Endodermal cell (in vitro differentiated cells): ENCODE measurements at regions not wholly inside any gene's neighbourhood (a gene's known extent, or its start where the extent isn't known, plus 50 kb on each side); places are given as distances from the start of the nearest gene placed in this dataset.

Experiments used
- DNase-seq: peaks from one replicate; pipeline ENCODE4 v3.0.0-alpha.2; 2017
- H3K27ac ChIP-seq: 2 replicates; pipeline ENCODE4 v1.5.1; 2013; ENCODE audit warnings: mild to moderate bottlenecking, low read depth, low read length, moderate library complexity
- H3K27me3 ChIP-seq: 2 replicates; pipeline ENCODE4 v1.6.1; 2013; ENCODE audit warnings: mild to moderate bottlenecking, low read length, moderate library complexity; ENCODE audit not compliant: insufficient read depth, control insufficient read depth, poor library complexity, severe bottlenecking
- H3K36me3 ChIP-seq: 2 replicates; pipeline ENCODE4 v1.7.0; 2013; ENCODE audit warnings: mild to moderate bottlenecking, low read length, moderate library complexity; ENCODE audit not compliant: control insufficient read depth, insufficient read depth
- H3K4me1 ChIP-seq: one replicate; pipeline ENCODE4 v1.7.0; 2013; ENCODE audit warnings: low read length; ENCODE audit not compliant: control insufficient read depth, insufficient read depth
- H3K4me3 ChIP-seq: 2 replicates; pipeline ENCODE4 v1.5.1; 2013; ENCODE audit warnings: mild to moderate bottlenecking, low read length, moderate library complexity
- H3K9ac ChIP-seq: 2 replicates; pipeline ENCODE4 v1.6.1; 2013; ENCODE audit warnings: mild to moderate bottlenecking, low read length, moderate library complexity; ENCODE audit not compliant: poor library complexity, severe bottlenecking; ENCODE audit errors: extremely low read depth
- H3K9me3 ChIP-seq: 2 replicates; pipeline ENCODE4 v1.6.1; 2013; ENCODE audit warnings: mild to moderate bottlenecking, low read length, moderate library complexity; ENCODE audit not compliant: control insufficient read depth
- H3K27ac Mint-ChIP-seq: 2 replicates; pipeline ENCODE4 v1.8.0; 2020; ENCODE audit warnings: mixed read lengths
- H3K27me3 Mint-ChIP-seq: 2 replicates; pipeline ENCODE4 v1.8.0; 2021; ENCODE audit warnings: mild to moderate bottlenecking, mixed read lengths; ENCODE audit not compliant: insufficient read depth
- H3K36me3 Mint-ChIP-seq: 2 replicates; pipeline ENCODE4 v1.8.0; 2020; ENCODE audit warnings: low read depth, mixed read lengths
- H3K4me1 Mint-ChIP-seq: 2 replicates; pipeline ENCODE4 v1.8.0; 2020; ENCODE audit warnings: mixed read lengths
- H3K4me3 Mint-ChIP-seq: 2 replicates; pipeline ENCODE4 v1.8.0; 2020; ENCODE audit warnings: mild to moderate bottlenecking, moderate library complexity, mixed read lengths
- H3K9me3 Mint-ChIP-seq: 2 replicates; pipeline ENCODE4 v1.8.0; 2020; ENCODE audit warnings: mild to moderate bottlenecking, mixed read lengths
- WGBS, 2 experiments: methylation state at CpG; one replicate each; pipeline versions ENCODE4 v1.1.5 to v1.1.7; 2013; ENCODE audit warnings: missing lambda C conversion rate in 2 of 2, mixed read lengths in 1 of 2; ENCODE audit not compliant: insufficient coverage in 1 of 2, insufficient read length in 1 of 2; 5-methylcytosine and 5-hydroxymethylcytosine counted together
- TF ChIP-seq, protein P1 (sequence below): fragments of 200-600 bp; sonication (generic); conservative IDR thresholded peaks from 2 replicates; pipeline ENCODE4 v1.5.0; 2021; ENCODE audit warnings: antibody characterized with exemption, mild to moderate bottlenecking

DNA sequence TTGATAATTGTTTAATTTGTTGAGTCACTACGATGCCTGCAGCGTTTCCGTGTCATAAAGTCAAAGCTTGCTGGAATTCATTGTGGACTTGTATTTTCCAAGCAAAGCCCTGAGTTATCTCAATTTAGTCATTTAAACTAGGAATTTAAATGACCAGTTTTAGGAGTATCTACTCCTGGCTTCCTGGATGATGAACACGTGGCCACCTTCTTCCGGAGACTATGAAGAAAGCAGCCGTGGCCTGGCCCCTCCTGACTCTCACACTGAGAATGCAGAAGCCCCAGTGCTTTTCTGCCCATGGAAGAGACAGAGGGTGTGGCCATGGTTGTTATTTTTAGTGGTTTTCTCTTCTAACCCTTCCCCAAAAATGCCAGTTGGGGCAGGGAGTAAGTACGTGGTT is 250.7 kb upstream of the GATB start:
- 94 to 97% methylated on average over 4 to 7 of the region's 7 CpGs for whole genome bisulfite sequencing, 2 experiments
- H3K27me3 Mint-ChIP-seq, result peaks cover 92% of the 10 kb centered on the region

DNA sequence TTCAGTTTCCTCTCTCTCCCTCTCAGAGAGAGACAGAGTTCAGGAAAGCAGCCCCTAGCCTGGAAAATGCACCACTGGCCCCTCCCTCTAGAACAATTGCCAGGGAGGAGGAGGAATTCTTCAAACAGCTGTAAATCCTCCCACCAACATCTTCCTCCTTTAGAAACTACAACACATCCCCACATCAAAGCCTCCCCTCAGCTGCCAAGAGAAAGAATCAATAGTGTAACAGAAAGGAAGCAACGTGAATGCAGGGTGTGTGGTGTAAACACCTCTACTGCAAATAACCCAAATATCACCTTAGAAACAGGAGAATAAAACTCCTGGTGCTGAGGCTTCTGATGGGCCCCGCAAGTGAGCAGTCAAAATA is 249.9 kb upstream of the GATB start:
- peaks cover 93% of the 10 kb centered on the region for H3K27me3 Mint-ChIP-seq
- peaks cover 17% of the 10 kb centered on the region for H3K9me3 ChIP-seq
- no peak overlapping the region for H3K9ac ChIP-seq
- peaks cover 98% of the 10 kb centered on the region for H3K27me3 ChIP-seq
- no peaks in the 10 kb centered on the region for H3K36me3 Mint-ChIP-seq
- no peak overlapping the region for H3K27ac Mint-ChIP-seq
- peaks cover 13% of the 10 kb centered on the region for H3K9me3 Mint-ChIP-seq
- TF ChIP-seq, protein P1, sequence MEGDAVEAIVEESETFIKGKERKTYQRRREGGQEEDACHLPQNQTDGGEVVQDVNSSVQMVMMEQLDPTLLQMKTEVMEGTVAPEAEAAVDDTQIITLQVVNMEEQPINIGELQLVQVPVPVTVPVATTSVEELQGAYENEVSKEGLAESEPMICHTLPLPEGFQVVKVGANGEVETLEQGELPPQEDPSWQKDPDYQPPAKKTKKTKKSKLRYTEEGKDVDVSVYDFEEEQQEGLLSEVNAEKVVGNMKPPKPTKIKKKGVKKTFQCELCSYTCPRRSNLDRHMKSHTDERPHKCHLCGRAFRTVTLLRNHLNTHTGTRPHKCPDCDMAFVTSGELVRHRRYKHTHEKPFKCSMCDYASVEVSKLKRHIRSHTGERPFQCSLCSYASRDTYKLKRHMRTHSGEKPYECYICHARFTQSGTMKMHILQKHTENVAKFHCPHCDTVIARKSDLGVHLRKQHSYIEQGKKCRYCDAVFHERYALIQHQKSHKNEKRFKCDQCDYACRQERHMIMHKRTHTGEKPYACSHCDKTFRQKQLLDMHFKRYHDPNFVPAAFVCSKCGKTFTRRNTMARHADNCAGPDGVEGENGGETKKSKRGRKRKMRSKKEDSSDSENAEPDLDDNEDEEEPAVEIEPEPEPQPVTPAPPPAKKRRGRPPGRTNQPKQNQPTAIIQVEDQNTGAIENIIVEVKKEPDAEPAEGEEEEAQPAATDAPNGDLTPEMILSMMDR, result no peak
- peaks cover 4% of the 10 kb centered on the region for H3K4me1 Mint-ChIP-seq
- no peak overlapping the region for H3K4me3 Mint-ChIP-seq
- no peak overlapping the region for H3K4me3 ChIP-seq
- DNase-seq, result no peak
- H3K36me3 ChIP-seq, result no peaks in the 10 kb centered on the region
- no peak overlapping the region for H3K27ac ChIP-seq
- WGBS, 2 experiments, result 82 to 88% methylated on average over 1 of the region's 2 CpGs
- no peaks in the 10 kb centered on the region for H3K4me1 ChIP-seq

More for the DNA sequence above, 250.7 kb upstream of the GATB start:
- DNase-seq, result no peak
- no peaks in the 10 kb centered on the region for H3K36me3 ChIP-seq
- no peaks in the 10 kb centered on the region for H3K4me1 ChIP-seq
- peaks cover 4% of the 10 kb centered on the region for H3K4me1 Mint-ChIP-seq
- H3K27me3 ChIP-seq, result peaks cover 97% of the 10 kb centered on the region
- H3K4me3 Mint-ChIP-seq, result no peak overlapping the region
- peaks cover 13% of the 10 kb centered on the region for H3K9me3 Mint-ChIP-seq
- H3K36me3 Mint-ChIP-seq, result no peaks in the 10 kb centered on the region
- TF ChIP-seq, protein P1, result no peak
- no peak overlapping the region for H3K4me3 ChIP-seq
- H3K27ac Mint-ChIP-seq, result no peak overlapping the region
- no peak overlapping the region for H3K27ac ChIP-seq
- H3K9me3 ChIP-seq, result peaks cover 17% of the 10 kb centered on the region
- no peak overlapping the region for H3K9ac ChIP-seq

DNA sequence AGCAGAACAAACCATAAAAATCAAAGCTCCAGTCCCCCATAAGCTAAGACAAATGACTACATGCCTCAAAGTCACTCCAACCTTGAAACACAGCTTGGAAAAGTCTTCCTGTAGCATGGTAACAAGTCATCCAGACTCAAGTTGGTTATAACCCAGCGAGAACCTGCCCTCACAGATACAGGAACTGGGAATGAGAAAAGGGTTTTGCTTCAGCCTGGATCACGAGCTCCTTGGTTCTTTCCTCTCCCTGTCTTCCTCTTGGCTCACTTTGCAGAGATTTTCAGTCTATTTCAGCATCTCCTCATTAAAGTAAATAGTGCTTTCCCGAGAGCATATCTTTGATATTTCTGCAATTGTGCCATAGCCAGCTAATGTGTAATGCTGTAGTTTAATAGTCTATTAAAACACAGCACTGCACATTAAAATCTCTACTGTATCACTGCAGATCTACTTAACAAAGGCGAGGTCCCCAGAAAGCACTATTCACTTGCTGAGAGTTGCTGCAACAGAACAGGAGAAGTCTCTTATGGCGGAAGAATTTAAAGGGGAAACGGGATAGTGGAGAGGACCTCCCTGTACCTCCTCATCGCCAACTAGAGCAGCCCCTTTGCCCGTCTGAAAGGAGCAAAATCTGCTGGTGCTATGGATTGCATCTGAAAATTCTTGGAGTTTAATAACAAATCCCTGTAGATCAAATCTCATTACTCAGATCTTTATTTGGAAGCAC is 249.3 kb upstream of the GATB start:
- Histone ChIP-seq H3K36me3 (no peaks in the 10 kb centered on the region), H3K4me3 (no peak overlapping the region), H3K4me1 (no peaks in the 10 kb centered on the region), H3K27me3 (peaks cover 97% of the 10 kb centered on the region), H3K9me3 (peaks cover 17% of the 10 kb centered on the region), H3K9ac (no peak overlapping the region), H3K27ac (no peak overlapping the region)
- H3K36me3 Mint-ChIP-seq, result no peaks in the 10 kb centered on the region
- H3K4me3 Mint-ChIP-seq, result no peak overlapping the region
- TF ChIP-seq, protein P1, result no peak
- H3K9me3 Mint-ChIP-seq, result peaks cover 13% of the 10 kb centered on the region
- peaks cover 93% of the 10 kb centered on the region for H3K27me3 Mint-ChIP-seq
- H3K27ac Mint-ChIP-seq, result no peak overlapping the region
- peaks cover 6% of the 10 kb centered on the region for H3K4me1 Mint-ChIP-seq
- 82% methylated on average over 6 to 8 of the region's 8 CpGs for WGBS, 2 experiments
- DNase-seq, result no peak
